Stomach (tissue), 4 donors: ENCODE measurements at regions not wholly inside any gene's neighbourhood (a gene's known extent, or its start where the extent isn't known, plus 50 kb on each side); places are given as distances from the start of the nearest gene placed in this dataset.

Source experiments
- POLR2A ChIP-seq, 4 donors: fragments of 450-650 bp; IDR thresholded peaks; one replicate each; pipeline ENCODE4 v1.6.1; 2016; ENCODE audit warnings: antibody characterized with exemption in 4 of 4, control low read depth in 2 of 4, mild to moderate bottlenecking in 1 of 4, moderate library complexity in 1 of 4
- TF ChIP-seq, protein P1 (sequence below), 7 experiments: fragments of 450-650 bp in 4 of 7; fragments of 200-600 bp in 3 of 7; sonication (generic) in 3 of 7; IDR thresholded peaks; one replicate each; pipeline ENCODE4 v1.5.1; 2016 to 2019; ENCODE audit warnings: antibody characterized with exemption in 7 of 7, control low read depth in 2 of 7, mild to moderate bottlenecking in 1 of 7

DNA sequence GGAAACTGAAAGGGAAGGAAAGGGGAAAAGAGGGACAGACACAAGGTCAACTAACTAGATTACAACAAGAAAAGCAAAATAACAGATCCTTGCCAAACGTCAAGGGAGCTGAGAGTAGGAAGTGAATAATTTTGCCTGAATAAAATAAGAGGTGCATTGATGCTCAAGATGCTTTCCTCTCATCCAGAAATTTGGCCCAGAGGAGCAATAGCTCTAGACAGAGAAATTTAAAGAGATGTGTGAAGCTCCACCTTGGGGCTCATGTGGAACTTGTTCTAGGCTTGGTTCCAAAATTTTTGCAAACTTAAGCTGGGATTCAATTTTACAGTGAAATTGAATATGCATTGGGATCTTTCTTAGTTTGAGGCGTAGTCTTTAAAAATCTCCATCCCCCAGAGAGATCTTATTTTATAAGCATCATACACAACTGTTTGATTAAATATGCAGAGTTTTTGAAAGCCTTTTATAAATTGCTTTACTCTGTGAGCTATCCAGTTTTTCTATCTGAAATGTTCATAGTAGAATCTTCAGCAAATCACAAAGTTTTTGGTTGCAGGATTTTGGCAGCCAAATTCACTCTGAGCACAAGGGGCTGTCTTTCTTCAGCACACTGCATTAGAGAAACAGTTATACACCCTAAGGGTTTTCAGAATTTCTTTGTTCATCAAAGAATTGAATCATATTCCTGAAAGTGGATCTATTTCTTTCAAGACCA, 1159.5 kb downstream of the ADGRL3 start:
- TF ChIP-seq, protein P1, sequence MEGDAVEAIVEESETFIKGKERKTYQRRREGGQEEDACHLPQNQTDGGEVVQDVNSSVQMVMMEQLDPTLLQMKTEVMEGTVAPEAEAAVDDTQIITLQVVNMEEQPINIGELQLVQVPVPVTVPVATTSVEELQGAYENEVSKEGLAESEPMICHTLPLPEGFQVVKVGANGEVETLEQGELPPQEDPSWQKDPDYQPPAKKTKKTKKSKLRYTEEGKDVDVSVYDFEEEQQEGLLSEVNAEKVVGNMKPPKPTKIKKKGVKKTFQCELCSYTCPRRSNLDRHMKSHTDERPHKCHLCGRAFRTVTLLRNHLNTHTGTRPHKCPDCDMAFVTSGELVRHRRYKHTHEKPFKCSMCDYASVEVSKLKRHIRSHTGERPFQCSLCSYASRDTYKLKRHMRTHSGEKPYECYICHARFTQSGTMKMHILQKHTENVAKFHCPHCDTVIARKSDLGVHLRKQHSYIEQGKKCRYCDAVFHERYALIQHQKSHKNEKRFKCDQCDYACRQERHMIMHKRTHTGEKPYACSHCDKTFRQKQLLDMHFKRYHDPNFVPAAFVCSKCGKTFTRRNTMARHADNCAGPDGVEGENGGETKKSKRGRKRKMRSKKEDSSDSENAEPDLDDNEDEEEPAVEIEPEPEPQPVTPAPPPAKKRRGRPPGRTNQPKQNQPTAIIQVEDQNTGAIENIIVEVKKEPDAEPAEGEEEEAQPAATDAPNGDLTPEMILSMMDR (IDR thresholded peaks at IDR 0.05) = no peak
- no peak for TF ChIP-seq POLR2A (IDR thresholded peaks at IDR 0.05)
